GM19238 (cell line): ENCODE measurements at regions not wholly inside any gene's neighbourhood (a gene's known extent, or its start where the extent isn't known, plus 50 kb on each side); places are given as distances from the start of the nearest gene placed in this dataset.

ENCODE experiments used
- DNase-seq: peaks from one replicate; pipeline ENCODE4 v3.0.0; 2011; ENCODE audit warnings: low spot score; ENCODE audit not compliant: insufficient read length

DNA sequence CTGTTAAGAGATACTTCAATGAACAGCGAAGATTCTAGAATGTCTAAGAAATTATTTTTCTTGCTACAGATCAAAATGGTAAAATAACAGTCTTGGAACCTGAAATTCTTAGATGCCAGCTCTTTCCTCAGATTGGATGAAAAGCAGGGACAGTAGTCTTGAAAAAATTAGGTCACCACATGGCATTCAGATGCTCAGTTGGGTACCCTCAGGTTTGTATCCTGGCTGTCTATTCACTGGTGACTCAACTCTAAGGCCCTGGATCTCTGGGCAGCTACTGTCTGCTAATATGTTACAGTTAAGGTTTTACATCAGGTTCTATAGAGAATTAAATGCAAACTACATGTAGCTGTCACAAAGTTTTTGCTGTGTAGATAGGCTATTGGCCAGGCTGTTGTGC lies 528.9 kb upstream of the ADAMTS5 start:
- DNase-seq = no peak

DNA sequence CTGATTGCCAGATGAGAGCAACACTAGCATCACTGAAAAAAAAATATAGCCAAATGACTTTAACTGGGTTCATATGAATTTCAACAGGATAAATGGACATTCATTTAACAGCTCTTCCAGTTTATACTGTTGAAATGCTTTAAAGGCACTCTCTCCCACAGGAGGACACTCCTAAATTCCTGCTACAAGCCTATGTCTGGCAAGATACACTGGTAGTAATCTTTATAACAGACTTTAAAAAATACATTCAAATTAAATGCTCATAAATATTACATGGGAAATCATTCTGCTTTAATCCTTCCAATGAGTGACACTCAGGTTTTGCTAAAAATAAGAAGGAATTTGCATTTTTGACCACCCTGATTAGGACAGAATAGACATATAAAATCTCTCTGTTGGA lies 526.7 kb upstream of the ADAMTS5 start:
- DNase-seq = no peak

DNA sequence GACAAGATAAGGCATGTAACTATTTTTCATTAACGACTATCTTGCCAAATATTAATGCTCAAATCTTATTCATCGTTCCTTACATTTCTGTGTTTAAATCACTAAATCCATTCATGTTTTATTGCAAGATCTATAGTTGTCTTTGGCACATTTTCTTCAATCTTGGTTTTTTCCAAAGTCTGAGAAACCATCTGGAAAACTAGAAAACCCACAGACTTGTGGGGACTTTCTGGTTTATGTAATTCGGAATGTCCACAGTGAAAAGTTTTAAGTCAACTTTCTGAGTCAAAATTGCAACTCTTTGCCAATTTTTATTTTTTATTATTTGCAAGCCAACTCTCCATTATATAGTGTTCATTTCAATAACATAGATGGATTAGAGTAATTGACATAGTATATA lies 520.8 kb upstream of the ADAMTS5 start:
- DNase-seq = no peak

DNA sequence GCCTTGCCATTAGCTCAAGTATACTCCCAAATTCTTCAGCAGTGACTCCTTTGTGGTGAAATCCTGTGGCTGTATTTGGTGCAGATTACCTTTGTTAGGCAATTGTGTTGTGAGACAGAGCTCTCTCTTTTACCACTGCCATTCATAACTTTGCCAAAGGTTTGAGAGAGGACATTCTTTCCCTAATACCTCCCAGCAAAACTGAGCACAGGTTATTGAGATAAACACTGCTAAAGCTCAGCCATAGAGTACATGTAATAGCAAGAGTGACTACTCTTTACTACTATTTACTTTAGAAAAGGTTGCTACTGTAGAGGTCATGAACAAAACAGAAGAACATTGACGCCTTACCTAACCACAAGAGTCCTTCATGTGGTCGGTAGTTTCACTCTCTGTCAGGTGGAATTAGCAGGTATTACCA lies 514.0 kb upstream of the ADAMTS5 start:
- no peak for DNase-seq

DNA sequence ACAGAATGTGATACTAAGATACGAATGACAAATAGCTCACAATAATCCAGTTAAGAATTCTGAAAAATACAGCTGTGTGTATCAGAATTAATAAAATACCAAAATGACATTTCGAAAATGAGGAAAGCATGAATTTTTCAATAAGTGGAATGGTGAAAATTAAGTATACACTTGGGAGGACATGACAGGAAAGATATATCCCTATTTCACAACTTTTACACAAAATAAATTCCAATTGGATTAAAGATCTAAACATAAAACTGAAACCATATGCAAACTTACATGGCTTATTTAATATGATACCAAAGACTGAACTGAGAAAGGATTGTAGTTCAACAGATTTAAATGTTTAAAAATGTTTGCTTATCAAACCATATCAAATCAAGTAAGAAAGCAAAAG lies 510.4 kb upstream of the ADAMTS5 start:
- DNase-seq = no peak

DNA sequence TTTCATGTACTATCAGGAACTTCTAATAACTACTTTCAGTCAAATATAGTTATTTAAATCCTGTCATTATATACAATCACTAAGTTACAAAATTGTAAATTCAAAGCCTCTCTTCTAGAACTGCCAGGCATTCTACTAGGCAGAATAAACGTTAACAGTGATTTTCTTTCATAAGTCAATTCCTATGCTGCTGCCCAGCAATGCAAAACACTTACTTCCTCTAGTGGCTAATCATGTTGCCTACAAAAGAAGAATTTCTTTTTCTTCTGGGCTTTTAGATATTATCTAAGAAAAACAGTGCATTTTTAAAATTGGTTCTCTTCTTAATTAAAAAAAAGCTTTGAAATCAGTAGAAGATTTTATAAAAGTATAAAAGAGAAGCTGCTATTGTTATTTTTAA lies 509.8 kb upstream of the ADAMTS5 start:
- DNase-seq = no peak

DNA sequence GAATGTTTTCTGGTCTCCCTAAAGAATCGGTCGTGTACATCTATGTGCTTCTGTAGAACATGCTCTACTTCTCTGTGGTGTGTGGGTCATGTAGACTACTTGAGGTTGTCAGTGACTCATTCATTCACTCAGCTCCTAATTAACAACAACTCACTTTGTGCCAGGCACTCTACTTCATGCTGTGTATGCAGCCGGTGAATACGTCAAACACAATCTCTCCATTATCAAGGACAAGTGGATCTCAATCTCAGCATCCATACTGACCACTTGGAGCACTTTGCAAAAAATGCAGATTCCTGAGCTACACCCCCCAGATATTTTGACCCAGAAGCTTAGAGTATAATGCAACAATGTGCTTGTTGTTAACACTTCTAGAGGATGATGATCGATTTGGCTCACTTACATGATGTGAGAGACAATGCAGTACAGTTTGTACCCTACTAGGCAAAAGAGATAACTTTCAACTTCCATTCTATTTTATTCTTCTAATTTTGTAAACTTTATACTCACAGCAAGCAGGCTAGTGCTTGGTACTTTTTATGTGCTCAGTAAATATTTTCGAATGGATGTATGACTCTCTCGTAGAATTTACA lies 508.6 kb upstream of the ADAMTS5 start:
- no peak for DNase-seq

DNA sequence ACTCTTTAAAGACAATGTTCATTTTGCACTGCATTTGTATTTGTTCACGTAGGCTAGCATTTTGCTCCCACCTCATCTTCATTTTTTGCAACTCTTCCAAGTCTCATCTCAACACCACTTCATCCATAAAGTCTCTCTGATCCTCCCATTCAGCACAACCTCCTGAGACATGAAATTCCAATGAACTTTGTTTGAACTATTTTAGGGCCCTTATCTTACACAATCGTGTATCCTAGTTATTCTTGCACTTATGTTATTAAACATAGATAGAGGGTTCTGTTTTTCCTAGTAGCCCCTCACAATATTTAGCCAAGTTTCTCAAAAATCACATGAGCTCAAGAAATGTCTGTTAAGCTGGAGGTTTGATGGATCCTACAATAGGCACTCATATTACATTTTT lies 500.5 kb upstream of the ADAMTS5 start:
- no peak for DNase-seq

DNA sequence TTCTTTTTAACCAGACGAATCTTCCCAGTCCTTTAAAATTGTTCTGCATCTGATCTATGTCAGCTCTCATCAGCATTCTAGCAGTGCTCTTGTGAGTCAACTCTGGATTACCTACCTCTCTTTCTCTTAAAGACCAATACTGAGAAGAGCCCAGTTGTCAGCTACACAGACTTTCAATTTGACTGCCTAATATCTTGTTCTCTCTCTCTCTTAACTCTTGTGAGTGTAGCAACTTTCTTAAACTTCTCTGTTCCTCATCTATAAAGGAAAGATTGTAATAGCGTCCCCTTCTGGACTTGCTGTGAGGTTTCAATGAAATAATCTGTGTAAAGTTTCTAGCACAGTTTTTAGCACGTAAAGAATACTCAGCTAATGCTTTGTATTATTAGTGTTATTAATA lies 499.3 kb upstream of the ADAMTS5 start:
- no peak for DNase-seq

DNA sequence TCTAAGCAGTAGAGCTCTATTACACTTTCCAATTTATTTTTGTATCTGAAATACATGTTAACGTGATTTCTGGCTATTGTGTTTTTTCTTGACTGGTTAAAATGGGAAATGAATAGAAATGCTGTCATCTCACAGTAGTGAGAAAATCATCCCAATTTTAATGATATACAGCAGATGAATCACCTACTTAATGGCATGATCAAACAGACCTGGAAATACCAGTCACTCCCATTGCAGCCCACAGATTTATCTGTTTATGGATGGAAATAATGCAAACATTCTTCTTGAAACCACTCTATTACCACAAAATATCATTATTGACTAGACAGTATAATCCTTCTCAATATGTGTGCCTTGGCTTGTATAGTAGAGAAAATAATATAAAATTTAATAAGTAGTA lies 497.8 kb upstream of the ADAMTS5 start:
- DNase-seq = no peak

DNA sequence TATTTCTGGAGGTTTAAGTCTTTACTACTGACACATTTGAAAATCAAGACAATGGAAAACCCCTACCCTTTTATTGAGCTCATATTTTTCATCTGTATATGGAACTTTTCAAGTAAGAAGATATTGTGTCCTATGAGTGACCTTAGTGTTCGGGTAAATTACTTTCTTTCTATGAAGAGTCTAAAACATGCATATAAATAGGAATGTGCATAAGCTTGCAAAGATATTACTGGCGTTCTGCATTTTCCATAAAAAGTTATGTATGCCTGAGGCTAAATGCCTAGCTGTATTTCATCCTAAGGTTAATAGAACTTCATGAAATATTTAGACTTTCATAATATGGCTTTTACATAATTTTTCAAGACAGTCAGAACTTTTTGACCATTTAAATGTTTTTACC lies 495.8 kb upstream of the ADAMTS5 start:
- no peak for DNase-seq

DNA sequence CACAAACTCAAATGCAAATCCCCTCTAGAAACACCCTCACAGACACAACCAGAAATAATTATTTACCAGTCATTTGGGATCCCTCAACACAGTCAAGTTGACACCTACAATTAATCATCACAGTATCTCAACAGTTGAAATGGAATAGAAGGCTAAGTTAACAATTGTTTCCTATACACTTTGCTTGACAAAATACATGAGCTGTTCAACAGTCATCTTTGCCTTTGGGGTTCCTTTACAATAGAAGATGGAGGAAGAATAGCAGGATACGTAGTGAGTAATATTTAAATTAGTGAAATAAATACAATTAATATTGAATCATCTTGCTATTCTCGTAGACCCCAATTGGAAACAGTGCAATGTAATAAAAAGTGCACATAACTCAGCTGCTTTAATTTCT lies 487.3 kb upstream of the ADAMTS5 start:
- no peak for DNase-seq

DNA sequence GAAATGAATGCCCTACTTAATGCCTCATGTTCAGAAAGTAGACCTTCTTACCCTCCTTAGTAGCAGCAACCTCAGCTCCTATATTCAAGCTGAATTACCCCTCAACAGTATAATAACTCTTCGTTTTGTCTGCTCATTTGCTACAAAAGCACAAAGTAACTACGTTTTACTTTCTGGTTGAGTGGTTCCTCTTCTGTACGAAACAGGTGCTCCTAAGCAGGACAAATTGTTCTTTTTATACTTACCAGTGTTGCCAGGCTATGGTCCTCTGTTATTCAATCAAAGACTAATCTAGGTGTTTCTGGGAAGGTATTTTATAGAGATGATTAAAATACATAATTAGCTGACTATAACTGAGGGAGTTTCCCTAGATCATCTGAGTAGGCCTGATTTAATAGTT lies 484.2 kb upstream of the ADAMTS5 start:
- DNase-seq = no peak

DNA sequence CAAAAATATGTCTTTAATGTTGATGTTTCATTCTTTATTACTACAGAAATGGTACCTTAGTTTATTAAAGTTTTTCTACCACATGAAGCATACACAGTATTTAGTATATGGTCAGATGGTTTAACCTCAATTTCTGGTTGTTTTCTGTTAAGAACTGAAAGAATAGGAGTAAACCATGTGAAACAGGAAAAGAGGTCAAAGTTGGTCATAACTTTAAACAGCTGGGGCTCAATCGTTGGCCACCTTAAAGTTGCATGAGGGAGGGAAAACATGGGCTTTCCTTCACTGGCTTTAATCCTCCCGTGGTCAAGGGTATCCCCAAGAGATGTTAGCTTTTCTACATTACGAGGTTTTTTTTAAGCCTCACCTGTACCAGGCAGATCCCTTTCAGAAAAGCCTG lies 483.3 kb upstream of the ADAMTS5 start:
- DNase-seq = no peak

DNA sequence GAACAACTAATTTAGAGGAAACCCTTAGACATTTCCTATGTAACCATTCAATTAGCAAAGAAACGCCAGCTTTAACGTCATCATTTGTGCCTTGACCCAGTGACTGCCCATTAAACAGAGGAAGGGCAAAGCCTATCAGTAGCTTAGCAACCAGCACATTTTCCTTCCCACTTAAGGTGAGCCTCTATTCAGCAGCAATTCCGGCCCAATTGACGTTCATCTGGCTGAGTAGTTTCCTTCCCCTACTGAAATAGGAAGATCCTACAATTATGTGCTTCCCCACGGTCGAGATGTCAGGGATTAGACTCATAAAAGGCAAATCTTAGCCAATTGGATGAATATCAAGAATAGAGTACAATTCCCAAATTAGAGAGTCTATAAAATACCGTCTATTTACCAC lies 482.1 kb upstream of the ADAMTS5 start:
- no peak for DNase-seq

DNA sequence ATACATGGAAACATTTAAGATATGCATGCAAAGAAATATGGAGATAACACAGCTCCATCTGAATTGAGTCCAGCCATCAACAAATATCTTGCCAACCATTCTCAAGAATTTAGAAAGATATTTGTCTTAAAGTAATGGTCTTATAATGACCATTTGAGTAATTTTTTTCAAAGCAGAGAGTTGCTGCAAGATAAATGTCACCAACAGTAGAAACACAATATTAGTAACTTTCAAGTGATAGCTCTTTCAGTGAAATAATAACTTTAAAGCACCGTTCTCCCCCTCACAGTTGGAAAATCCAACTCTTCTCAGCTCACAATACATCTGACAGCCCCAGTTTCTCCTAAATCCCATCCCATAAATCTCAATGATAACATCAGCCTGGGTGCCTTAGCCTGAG lies 481.0 kb upstream of the ADAMTS5 start:
- DNase-seq = no peak

DNA sequence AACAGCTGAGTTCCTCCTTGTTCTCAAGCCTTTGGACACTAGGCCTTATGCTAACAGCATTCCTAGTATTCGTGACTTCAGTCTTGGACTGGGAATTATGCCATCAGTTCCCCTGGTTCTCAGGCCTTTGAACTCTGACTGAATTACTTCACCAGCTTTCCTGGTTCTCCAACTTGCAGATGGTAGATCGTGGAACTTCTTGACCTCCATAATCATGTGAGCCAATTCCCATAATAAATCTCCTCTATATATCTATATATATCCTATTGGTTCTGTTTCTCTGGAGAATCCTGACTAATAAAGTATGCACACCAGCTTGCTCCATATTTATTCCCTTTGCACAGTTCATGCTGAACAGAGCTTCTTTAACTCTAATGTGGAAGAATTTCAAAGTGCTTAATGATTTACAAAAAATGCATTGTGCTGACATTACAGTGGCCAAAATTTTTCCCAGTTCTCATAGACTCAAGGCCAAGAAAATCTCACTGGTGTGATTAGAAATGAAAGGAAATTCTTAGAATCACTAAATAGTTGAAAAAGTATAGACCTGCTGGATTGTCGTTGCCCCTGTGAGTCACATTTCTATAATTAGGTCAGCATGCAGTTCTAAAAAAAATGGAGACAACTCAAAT lies 462.9 kb upstream of the ADAMTS5 start:
- no peak for DNase-seq

DNA sequence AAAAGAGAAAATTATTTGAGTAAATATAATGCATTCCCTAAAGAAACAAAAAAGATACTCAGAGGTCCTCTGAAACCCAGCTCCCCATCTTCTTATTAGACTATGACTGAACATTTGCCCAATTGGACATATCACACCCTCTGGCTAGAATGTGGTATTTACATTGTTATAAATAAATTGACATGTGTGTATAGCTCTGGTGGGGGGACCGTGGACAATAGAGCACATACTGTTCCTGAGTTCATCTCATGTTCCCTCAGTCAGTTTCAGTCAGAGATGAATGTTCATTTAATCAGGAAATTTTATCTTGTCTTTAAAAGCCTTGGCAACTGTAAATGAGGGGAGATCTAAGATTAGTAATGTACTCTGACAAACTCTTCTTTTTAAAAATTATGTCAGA lies 459.3 kb upstream of the ADAMTS5 start:
- no peak for DNase-seq

DNA sequence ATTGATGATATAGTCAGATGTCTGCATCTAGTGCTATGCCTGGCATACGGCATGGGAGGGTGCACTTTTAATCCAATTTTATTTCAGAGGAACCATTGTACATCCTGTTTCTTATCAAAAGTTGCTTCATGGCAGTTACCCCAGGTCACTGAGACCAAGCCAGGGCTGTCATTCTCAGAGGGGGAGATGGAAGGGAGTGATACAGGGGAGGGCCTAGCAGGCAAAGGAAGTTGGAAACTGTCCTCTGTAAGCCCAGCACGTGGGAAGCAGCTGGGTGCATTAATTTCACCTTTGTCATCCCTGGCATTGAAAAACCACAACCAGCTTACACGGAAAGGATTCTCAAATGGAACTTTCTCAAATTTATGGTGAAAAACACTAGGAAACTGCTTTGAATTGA lies 458.7 kb upstream of the ADAMTS5 start:
- DNase-seq = no peak

DNA sequence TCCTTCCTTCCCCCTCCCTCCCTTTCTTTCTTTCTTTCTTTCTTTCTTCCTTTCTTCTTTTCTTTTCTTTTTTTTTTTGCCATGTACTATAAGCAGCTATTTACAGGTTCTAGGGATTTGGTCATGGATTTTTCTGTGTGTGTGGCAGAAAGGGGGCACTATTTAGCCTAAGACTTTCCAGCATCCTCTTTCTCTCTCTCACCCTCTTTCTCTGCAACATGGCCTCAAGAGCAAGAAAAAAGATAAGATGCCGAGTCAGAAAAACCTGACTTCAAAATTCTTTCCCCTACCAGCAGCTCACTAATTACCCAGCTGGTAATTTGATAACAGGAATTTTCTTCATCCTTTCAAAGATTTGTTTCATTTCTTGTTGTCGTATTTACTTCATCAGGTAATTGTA lies 458.3 kb upstream of the ADAMTS5 start:
- no peak for DNase-seq

DNA sequence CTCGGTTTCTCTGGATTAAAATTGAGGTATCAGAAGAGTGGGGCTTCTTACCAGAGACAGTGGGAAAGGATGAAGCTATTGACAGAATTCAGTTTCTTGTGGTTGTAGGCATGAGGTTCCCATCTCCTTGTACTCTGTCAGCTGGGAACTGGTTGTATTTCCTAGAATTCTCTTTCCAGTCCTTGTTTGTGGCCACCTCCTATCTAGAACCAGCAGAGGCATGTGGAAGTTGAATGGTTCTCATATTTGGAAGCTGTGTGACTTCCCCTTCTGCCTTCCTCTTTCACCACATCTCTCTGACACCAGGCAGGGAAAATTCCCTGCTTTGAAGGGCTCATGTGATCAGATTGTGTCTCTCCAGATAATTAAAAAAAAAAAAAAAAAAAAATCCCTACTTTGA lies 457.7 kb upstream of the ADAMTS5 start:
- DNase-seq = no peak

DNA sequence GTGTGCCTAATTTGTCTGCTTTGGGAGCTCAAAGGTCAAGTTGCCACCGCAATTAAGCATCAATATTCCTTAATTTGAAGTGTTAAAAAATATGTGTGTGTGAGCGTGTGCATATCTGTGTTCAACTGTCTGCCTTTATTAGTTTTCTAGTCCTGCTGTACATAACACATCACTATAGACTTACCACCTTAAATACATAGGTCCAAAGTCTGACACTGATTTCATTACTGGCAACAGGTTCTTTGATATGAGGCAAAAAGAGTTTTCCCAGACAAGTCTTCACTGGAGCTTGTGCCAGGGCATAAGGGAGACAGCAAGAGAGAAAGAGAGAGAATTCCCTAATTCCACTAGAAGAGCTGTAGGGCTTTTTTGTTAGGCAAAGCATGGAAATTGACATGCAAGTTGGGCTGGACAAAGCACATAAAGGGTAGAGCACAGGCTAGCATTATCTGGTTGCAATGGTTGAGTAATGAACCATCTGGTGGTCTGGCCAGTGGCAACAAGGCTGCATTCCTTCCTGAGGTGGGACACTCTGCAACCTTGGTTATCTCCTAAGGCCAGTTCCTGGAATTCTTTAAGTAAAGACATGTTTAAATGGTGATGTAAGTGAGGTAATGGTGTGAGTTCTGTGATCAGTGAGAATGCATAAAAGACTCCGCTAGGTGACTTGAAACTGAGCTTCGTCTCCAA lies 457.2 kb upstream of the ADAMTS5 start:
- DNase-seq = no peak

DNA sequence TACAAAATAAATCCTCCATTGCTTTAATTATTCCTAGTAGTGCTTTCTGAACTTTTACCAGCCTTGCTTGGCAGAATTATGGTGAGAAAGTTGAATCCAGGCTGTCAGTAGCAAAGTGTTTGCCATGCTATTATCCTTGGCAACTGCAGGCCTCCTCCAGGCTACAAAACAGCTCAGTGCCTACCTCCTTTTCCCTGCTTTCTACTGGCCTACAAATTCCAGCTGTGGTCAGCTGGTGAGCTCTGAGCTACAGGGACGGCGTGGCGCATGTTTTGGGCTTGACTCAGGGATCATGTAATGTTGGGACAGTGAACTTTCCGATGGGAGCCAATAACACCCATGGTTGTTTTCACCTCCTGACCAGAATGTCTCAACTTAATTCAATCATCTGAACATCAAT lies 456.1 kb upstream of the ADAMTS5 start:
- DNase-seq = no peak
